Aorta (tissue), 5 donors: ENCODE measurements at regions not wholly inside any gene's neighbourhood (a gene's known extent, or its start where the extent isn't known, plus 50 kb on each side); places are given as distances from the start of the nearest gene placed in this dataset.
A peak's percentile ranks its signal among the peaks of the same experiment; 100 is the strongest.
"Not testable (repeated sequence)": the region's sequence is repeated elsewhere in the genome, so short reads cannot be mapped to it uniquely, and the experiment has no call there.

Experiments
- ATAC-seq: fragments of 200-7000 bp; cut with Tn5 transposase; one replicate; pipeline ENCODE4 v1.9.1; 2022; ENCODE audit warnings: moderate library complexity; ENCODE audit not compliant: low FRiP score
- DNase-seq, 2 donors: peaks; one replicate each; pipeline ENCODE4 v3.0.0-alpha.2; 2020
- H3K27ac ChIP-seq, 2 donors: one replicate each; pipeline ENCODE4 v1.5.1; 2013; ENCODE audit warnings: low read length in 2 of 2, mild to moderate bottlenecking in 2 of 2, moderate library complexity in 2 of 2, control low read depth in 1 of 2, inconsistent platforms in 1 of 2, low read depth in 1 of 2
- H3K27me3 ChIP-seq, 2 donors: one replicate each; pipeline ENCODE4 v1.6.1; 2013; ENCODE audit warnings: control low read depth in 1 of 2, low read length in 1 of 2, mild to moderate bottlenecking in 1 of 2, moderate library complexity in 1 of 2; ENCODE audit not compliant: insufficient read depth in 2 of 2, control insufficient read depth in 1 of 2
- H3K36me3 ChIP-seq, 2 donors: one replicate each; pipeline ENCODE4 v1.6.1; 2013; ENCODE audit warnings: control low read depth in 1 of 2, low read length in 1 of 2, mild to moderate bottlenecking in 1 of 2; ENCODE audit not compliant: insufficient read depth in 2 of 2, control insufficient read depth in 1 of 2
- H3K4me1 ChIP-seq, 2 donors: one replicate each; pipeline ENCODE4 v1.6.1; 2013; ENCODE audit warnings: low read length in 2 of 2, control low read depth in 1 of 2, mild to moderate bottlenecking in 1 of 2, moderate library complexity in 1 of 2; ENCODE audit not compliant: insufficient read depth in 2 of 2, control insufficient read depth in 1 of 2
- H3K4me3 ChIP-seq, 2 donors: one replicate each; pipeline ENCODE4 v1.5.1; 2013; ENCODE audit warnings: low read length in 2 of 2, control low read depth in 1 of 2, mild to moderate bottlenecking in 1 of 2
- H3K9me3 ChIP-seq: one replicate; pipeline ENCODE4 v1.6.1; 2013; ENCODE audit warnings: mild to moderate bottlenecking, low read length; ENCODE audit not compliant: control insufficient read depth
- WGBS, 2 donors: extraction: QIAGEN DNeasy Blood & Tissue Kit; methylation state at CpG; one replicate each; pipeline ENCODE4 v1.1.7; 2013; 5-methylcytosine and 5-hydroxymethylcytosine counted together
- intact Hi-C, 2 donors: fragments of 100-400 bp; cut with DNase I; formaldehyde crosslinking; loops; one replicate each; pipeline versions ENCODE4 v1.14.2 to v1.15.0; 2022
- donor health status: healthy with polysubstance abuse.
- donor health status: Bipolar disorder and iron deficiency.
- donor health status: DM: no; HTN: no; CAD: no.
- donor health status: DM: no; HTN: no; CAD: no.
- donor health status: DM: yes; HTN: yes; CAD: no.

GRCh38 chr7:68408873-68409272 is 1189.4 kb upstream of the AUTS2 start:
- Histone ChIP-seq H3K4me1 (no peaks in the 10 kb centered on the region), H3K36me3 (no peaks in the 10 kb centered on the region), H3K4me3 (no peak overlapping the region), H3K27me3 (no peaks in the 10 kb centered on the region), H3K9me3 (peaks cover 1% of the 10 kb centered on the region), H3K27ac (no peak overlapping the region)
- intact Hi-C loops = no loop called here
- ATAC-seq = no peak
- WGBS, 2 donors = 93 to 98% methylated on average over 1 of the region's 1 CpG
- DNase-seq = no peak

DNA sequence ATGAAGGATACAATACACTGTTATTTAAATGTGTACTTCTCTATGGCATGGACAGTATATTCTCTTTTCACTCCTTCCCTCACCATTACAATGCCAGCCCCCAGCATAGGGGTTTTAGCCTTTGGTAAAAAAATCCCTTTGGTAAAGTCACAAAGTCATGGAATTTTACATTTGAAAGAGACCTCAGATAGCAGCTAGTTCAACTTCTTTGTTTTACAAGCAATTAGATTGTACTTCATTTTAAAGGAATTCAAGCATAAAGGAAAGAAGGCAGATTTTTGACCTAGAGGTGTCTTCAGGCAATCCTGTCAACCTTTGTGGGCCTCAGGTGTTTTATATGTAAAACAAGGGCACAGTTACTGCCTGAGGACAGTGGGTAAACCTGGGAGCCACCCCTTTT is 1188.4 kb upstream of the AUTS2 start:
- DNase-seq = no peak
- Histone ChIP-seq H3K36me3 (no peaks in the 10 kb centered on the region), H3K4me3 (no peak overlapping the region), H3K27ac (no peak overlapping the region), H3K4me1 (no peaks in the 10 kb centered on the region), H3K27me3 (no peaks in the 10 kb centered on the region), H3K9me3 (no peaks in the 10 kb centered on the region)
- ATAC-seq = no peak
- intact Hi-C loops = no loop called here

DNA sequence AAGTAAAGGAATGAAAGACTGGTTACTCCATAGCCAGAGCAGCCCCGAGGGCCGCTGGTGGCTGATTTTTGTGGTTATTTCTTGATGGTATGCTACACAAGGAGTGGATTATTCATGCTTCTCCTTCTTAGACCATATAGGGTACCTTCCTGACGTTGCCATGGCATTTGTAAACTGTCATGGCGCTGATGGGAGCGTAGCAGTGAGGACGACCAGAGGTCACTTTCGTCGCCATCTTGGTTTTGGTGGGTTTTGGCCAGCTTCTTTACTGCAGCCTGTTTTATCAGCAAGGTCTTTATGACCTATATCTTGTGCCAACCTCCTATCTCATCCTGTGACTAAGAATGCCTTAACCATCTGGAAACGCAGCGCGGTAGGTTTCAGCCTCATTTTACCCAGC is 1187.6 kb upstream of the AUTS2 start:
- H3K9me3 ChIP-seq, H3K36me3 ChIP-seq, H3K4me1 ChIP-seq, DNase-seq, H3K4me3 ChIP-seq, H3K27ac ChIP-seq, H3K27me3 ChIP-seq, intact Hi-C loops, ATAC-seq: not testable (repeated sequence)
- 89 to 90% methylated on average over 11 of the region's 11 CpGs for WGBS, 2 donors

DNA sequence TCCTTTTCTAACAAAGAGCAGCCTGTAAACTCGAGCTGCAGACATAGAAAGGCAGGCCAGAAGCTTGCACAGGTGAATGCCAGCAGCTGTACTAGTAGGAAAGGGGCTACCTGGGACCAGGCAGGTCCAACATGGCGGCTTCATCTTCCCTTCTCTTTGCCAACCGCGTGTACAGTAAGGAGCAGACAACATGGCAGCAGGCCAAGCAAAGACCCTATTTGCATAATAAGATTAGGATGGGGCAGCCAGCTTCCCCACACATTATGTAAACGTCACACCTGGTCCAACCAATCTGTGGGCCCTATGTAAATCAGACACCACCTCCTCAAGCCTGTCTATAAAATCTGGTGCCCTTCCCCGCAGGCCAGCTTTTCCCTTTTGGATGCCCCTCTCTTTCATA is 1186.5 kb upstream of the AUTS2 start:
- 82 to 84% methylated on average over 6 of the region's 6 CpGs for WGBS, 2 donors

DNA sequence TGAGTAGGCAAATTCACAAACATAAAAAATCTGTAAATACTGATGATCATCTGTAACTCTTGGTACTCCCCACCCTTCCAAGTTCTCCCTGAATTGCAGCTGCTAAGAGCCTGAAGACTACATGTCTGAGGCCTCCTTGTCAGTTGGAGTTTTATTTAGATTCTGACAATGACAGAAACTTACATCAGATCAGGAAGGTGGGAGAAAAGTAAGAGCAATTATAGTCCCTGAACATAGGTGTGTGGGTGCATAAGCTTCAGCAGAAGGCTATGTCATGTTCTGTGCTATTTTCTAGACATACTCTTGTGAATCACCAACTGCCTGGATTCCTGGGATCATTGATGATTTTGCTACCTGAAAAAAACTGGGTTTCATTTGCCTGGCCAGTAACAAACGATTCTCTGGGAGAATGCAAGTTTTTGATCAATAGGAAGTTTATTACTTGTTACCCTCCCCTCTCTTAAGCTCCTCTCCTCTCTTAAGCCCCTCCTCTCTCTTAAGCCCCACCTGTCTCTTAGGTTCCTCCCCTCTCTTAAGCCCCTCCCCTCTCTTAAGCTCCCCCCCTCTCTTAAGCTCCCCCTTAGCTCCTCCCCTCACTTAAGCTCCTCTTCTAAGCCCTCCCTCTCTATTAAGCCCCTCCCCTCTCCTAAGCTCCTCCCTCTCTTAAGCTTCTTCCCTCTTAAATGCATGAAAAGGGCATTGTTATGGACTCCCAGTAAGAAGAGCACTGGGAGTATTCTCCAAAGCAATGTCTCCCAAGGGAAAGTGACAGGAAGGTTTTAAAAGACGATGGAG is 1183.4 kb upstream of the AUTS2 start:
- H3K27ac ChIP-seq = no peak overlapping the region
- H3K36me3 ChIP-seq = no peaks in the 10 kb centered on the region
- no peaks in the 10 kb centered on the region for H3K4me1 ChIP-seq
- DNase-seq (no peak), ATAC-seq (no peak)
- H3K4me3 ChIP-seq = no peak overlapping the region
- WGBS, 2 donors = 86 to 88% methylated on average over 2 of the region's 2 CpGs
- peaks cover 0 to 1% of the 10 kb centered on the region in 2 donors for H3K27me3 ChIP-seq
- H3K9me3 ChIP-seq = no peaks in the 10 kb centered on the region
- intact Hi-C loops = no loop called here

More for the DNA sequence above, 1186.5 kb upstream of the AUTS2 start:
- H3K27ac ChIP-seq = no peak overlapping the region
- H3K27me3 ChIP-seq = no peaks in the 10 kb centered on the region
- intact Hi-C loops = no loop called here
- H3K4me1 ChIP-seq = no peaks in the 10 kb centered on the region
- no peaks in the 10 kb centered on the region for H3K36me3 ChIP-seq
- ATAC-seq (no peak), DNase-seq (no peak)
- H3K9me3 ChIP-seq = no peaks in the 10 kb centered on the region
- H3K4me3 ChIP-seq = no peak overlapping the region

GRCh38 chr7:68417002-68417401 is 1181.3 kb upstream of the AUTS2 start:
- H3K36me3 ChIP-seq = no peaks in the 10 kb centered on the region
- no peak overlapping the region for H3K27ac ChIP-seq
- intact Hi-C loops = no loop called here
- H3K27me3 ChIP-seq = peaks cover 0 to 1% of the 10 kb centered on the region in 2 donors
- H3K4me3 ChIP-seq = no peak overlapping the region
- 94 to 96% methylated on average over 2 of the region's 2 CpGs for WGBS, 2 donors
- no peak for DNase-seq
- no peak for ATAC-seq
- H3K9me3 ChIP-seq = no peaks in the 10 kb centered on the region
- peaks cover 0 to 2% of the 10 kb centered on the region in 2 donors for H3K4me1 ChIP-seq

- 40 to 58% methylated on average over 1 of the region's 1 CpG for WGBS, 2 donors
These were observed 1180.6 kb upstream of the AUTS2 start for GRCh38 chr7:68417659-68418058.

DNA sequence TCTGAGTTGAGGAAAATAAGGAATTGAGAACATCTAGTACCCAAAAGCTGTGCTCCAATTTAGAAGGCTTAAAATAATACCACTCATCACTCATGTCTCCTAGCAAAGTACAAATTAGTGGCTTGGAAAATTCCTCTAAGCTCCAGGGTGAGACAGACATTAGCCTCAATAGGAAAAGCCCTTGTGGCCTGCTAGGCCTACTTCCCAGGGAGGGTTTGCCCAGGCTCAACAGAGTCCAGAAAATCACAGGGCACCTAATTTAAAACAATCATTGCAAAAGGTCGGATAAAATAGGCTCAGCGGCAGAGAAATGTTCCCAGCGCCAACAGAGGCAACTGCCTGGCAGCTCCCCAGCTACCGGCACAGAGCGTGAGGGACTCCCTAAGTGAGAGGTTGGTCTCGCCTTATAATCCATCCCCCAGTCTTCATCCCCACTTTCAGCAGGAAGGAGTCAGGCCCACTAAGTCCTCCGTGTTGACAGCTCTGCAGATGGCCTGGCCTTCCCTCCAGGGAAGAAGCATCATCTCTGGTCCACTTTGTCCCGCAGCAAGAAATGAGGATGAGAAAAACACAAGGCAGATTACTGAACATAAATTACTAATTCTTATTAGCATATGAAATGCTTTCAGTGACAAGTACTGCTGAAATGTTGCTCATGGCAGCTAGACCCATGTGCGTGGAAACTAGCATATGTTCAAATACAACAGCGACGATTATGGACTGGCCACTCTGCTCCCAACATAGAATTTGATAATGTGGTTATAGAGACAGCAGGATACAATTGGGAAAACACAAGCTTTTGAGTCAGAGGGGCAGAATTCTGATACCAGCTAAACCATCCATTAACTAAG is 1177.7 kb upstream of the AUTS2 start:
- H3K27me3 ChIP-seq = peaks cover 0 to 1% of the 10 kb centered on the region in 2 donors
- ATAC-seq (peak; percentile 88), DNase-seq (peak; percentile 47 to 82)
- no peaks in the 10 kb centered on the region for H3K36me3 ChIP-seq
- no peak overlapping the region for H3K4me3 ChIP-seq
- WGBS, 2 donors = 16 to 27% methylated on average over 11 of the region's 11 CpGs
- intact Hi-C loops = no loop called here
- H3K4me1 ChIP-seq = peaks cover 0 to 2% of the 10 kb centered on the region in 2 donors
- no peaks in the 10 kb centered on the region for H3K9me3 ChIP-seq
- H3K27ac ChIP-seq = peak overlapping the region; percentile 81 to 86

More at GRCh38 chr7:68417659-68418058, 1180.6 kb upstream of the AUTS2 start:
- intact Hi-C loops = no loop called here
- no peaks in the 10 kb centered on the region for H3K9me3 ChIP-seq
- ATAC-seq (no peak), DNase-seq (no peak)
- no peak overlapping the region for H3K27ac ChIP-seq
- no peaks in the 10 kb centered on the region for H3K36me3 ChIP-seq
- H3K27me3 ChIP-seq = peaks cover 0 to 1% of the 10 kb centered on the region in 2 donors
- peaks cover 0 to 2% of the 10 kb centered on the region in 2 donors for H3K4me1 ChIP-seq
- no peak overlapping the region for H3K4me3 ChIP-seq
